Progenitor cell of endocrine pancreas (in vitro differentiated cells): ENCODE measurements at regions not wholly inside any gene's neighbourhood (a gene's known extent, or its start where the extent isn't known, plus 50 kb on each side); places are given as distances from the start of the nearest gene placed in this dataset.

ENCODE experiments used
- DNase-seq: peaks from one replicate; pipeline ENCODE4 v3.0.0; 2021; ENCODE audit warnings: low spot score; ENCODE audit not compliant: unreplicated experiment
- H3K27ac Mint-ChIP-seq: 2 replicates; pipeline ENCODE4 v1.8.0; 2021; ENCODE audit warnings: mild to moderate bottlenecking, moderate library complexity, mixed read lengths
- H3K27me3 Mint-ChIP-seq: 2 replicates; pipeline ENCODE4 v1.8.0; 2021; ENCODE audit warnings: mixed read lengths
- H3K36me3 Mint-ChIP-seq: 2 replicates; pipeline ENCODE4 v1.8.0; 2022; ENCODE audit warnings: mixed read lengths; ENCODE audit not compliant: insufficient read depth
- H3K4me1 Mint-ChIP-seq: 2 replicates; pipeline ENCODE4 v1.8.0; 2021; ENCODE audit warnings: low read depth, mixed read lengths
- H3K4me3 Mint-ChIP-seq: 2 replicates; pipeline ENCODE4 v1.8.0; 2021; ENCODE audit warnings: low read depth, mild to moderate bottlenecking, moderate library complexity, mixed read lengths
- H3K9me3 Mint-ChIP-seq: 2 replicates; pipeline ENCODE4 v1.8.0; 2021; ENCODE audit warnings: low read depth, mixed read lengths
- CTCF ChIP-seq: fragments of 200-600 bp; sonication (generic); IDR thresholded peaks from one replicate; pipeline ENCODE4 v1.5.0; 2021; ENCODE audit warnings: antibody characterized with exemption, mild to moderate bottlenecking; ENCODE audit not compliant: unreplicated experiment

- no peak for TF ChIP-seq CTCF
- peaks cover 19% of the 10 kb centered on the region for H3K9me3 Mint-ChIP-seq
- H3K27me3 Mint-ChIP-seq = no peaks in the 10 kb centered on the region
- DNase-seq = no peak
- no peaks in the 10 kb centered on the region for H3K36me3 Mint-ChIP-seq
- no peak overlapping the region for H3K4me3 Mint-ChIP-seq
- H3K27ac Mint-ChIP-seq = no peak overlapping the region
- peaks cover 1% of the 10 kb centered on the region for H3K4me1 Mint-ChIP-seq
Observed at GRCh38 chr11:25587496-25587895, 744.4 kb upstream of the ANO3 start.

GRCh38 chr11:25593221-25593620 is 738.7 kb upstream of the ANO3 start:
- peaks cover 19% of the 10 kb centered on the region for H3K9me3 Mint-ChIP-seq
- peaks cover 1% of the 10 kb centered on the region for H3K4me1 Mint-ChIP-seq
- no peaks in the 10 kb centered on the region for H3K36me3 Mint-ChIP-seq
- H3K4me3 Mint-ChIP-seq = no peak overlapping the region
- TF ChIP-seq CTCF = no peak
- no peaks in the 10 kb centered on the region for H3K27me3 Mint-ChIP-seq
- DNase-seq = no peak
- no peak overlapping the region for H3K27ac Mint-ChIP-seq

GRCh38 chr11:25596701-25597100 is 735.2 kb upstream of the ANO3 start:
- Mint-ChIP-seq H3K9me3 (peaks cover 4% of the 10 kb centered on the region), H3K36me3 (no peaks in the 10 kb centered on the region)

GRCh38 chr11:25597696-25598095 is 734.2 kb upstream of the ANO3 start:
- no peak for TF ChIP-seq CTCF
- Mint-ChIP-seq H3K36me3 (no peaks in the 10 kb centered on the region), H3K27ac (no peak overlapping the region), H3K4me3 (no peak overlapping the region), H3K27me3 (no peaks in the 10 kb centered on the region), H3K4me1 (no peaks in the 10 kb centered on the region), H3K9me3 (no peaks in the 10 kb centered on the region)
- DNase-seq = no peak

More at GRCh38 chr11:25596701-25597100, 735.2 kb upstream of the ANO3 start:
- Mint-ChIP-seq H3K4me1 (no peaks in the 10 kb centered on the region), H3K27ac (no peak overlapping the region), H3K4me3 (no peak overlapping the region), H3K27me3 (no peaks in the 10 kb centered on the region)
- no peak for DNase-seq
- TF ChIP-seq CTCF = no peak

GRCh38 chr11:25602149-25602548 is 729.8 kb upstream of the ANO3 start:
- H3K27me3 Mint-ChIP-seq = no peaks in the 10 kb centered on the region
- H3K27ac Mint-ChIP-seq = no peak overlapping the region
- H3K4me3 Mint-ChIP-seq = no peak overlapping the region
- H3K9me3 Mint-ChIP-seq = peaks cover 22% of the 10 kb centered on the region
- H3K36me3 Mint-ChIP-seq = peaks cover 1% of the 10 kb centered on the region
- no peak for DNase-seq
- TF ChIP-seq CTCF = no peak
- no peaks in the 10 kb centered on the region for H3K4me1 Mint-ChIP-seq
